Right hindlimb (tissue), 1 donor: ENCODE measurements at regions not wholly inside any gene's neighbourhood (a gene's known extent, or its start where the extent isn't known, plus 50 kb on each side); places are given as distances from the start of the nearest gene placed in this dataset.

Source experiments
- DNase-seq: peaks from one replicate; pipeline ENCODE4 v3.0.0-alpha.2; 2018

DNA sequence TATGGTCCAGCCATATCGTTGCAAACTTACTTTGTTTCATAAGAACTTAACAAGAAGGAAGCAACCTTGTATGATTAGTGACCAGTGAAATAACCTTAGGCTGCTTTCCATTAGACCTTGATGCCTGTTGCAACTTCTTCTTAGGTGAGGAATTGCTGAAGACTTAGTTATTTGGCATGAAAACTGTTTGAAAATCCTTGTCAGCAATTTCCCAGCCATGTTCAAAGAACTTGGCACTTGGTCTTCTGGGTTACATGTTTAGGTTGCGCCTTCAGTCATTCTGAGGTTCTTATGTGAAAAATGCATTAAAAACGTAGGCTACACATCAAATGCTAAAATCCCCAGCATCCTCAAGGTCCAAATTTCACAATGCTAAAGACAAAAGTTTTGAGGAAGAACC, 232.0 kb upstream of the CEP162 start:
- no peak for DNase-seq

GRCh38 chr6:84458271-84458670, 230.8 kb upstream of the CEP162 start:
- no peak for DNase-seq

DNA sequence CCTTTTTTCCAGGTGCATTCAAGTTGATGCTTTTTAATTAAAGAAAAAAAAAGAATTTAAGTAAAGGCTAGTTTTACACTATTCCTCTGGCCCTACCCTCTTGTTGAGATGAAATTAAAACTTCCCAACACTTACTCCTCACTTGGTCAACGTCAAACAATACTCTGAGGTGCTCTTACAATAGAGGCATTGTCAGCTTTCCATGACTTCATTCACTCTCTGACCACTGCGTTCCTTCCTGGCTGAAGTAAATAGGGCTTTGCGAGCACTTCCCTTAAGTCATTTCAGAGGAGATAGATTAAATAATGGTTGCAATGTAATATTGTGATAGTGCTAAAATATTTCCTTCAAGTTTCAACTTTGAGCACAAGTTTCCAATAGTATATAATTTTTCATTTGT, 229.8 kb upstream of the CEP162 start:
- DNase-seq = no peak

DNA sequence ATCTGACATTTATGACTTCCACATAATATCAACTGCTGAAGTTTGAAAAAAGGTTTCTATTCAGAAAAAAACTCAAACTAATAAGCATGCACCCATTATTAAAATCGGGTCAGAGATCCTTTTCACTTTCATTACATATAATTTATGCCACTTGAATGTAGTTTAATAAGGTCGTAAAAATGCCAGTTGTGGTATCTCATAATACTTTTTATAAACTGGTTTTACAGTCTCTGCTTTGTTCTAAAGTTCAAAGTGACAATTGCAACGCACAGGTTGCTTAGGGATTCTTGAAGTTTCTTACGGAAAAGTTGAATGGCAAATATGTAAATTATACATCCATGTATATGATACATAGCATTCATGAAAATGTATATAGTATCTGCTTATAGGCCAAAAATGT, 229.4 kb upstream of the CEP162 start:
- no peak for DNase-seq

- no peak for DNase-seq
These were observed 228.1 kb upstream of the CEP162 start for GRCh38 chr6:84455511-84456029.

DNA sequence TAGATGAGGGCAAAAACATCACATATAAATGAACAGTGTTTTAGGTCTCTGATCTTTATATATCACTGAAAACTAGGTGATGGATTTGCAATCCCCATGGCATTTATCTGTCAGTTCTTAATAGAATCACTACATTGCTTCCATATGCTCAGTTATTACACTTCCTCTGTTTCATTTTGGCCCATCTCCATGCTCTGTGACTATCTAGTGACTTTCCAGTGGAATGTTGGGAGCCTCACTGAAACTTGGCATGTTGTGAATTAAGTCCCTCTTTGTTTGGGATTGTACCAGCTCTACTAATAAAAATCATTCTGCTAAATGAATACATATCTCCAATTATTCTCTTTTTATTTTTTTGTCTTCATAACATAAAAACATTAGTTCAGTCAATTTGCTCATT, 226.1 kb upstream of the CEP162 start:
- no peak for DNase-seq

DNA sequence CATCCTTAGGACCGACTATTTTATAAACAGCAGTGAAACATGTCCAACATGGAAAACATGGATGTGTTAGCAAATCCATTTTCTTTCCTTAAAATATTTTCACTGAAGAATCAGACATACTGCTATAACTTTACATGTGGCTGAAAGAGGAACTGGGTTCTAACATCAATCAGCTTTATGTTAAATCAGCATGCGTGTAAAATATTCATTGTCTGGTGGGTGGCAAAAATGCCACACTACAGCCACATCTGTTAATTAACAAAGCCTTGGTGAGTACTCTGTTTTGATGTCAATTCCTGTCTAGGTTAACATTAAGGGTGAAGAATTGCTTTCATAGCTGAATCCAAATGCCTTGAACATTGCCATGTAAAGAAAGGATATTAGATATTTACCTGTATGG, 222.6 kb upstream of the CEP162 start:
- no peak for DNase-seq

DNA sequence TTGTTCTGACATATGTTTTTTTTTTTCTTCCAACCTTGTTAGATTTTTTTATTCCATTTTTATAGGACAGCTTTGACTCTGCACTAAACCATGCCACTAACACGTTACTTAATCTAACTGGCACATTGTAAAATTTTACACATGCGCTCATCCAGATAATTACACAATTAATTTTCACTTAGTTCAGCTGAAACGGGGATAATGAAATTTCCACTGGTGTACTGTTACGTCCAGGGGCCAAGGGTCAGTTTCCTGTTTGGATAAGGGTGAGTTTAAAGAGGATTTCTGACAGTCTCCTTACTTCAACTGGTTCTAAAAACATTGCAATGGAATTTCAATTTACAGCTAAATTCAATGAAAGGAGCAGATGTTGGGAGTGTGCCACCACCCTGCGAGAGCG, 221.8 kb upstream of the CEP162 start:
- DNase-seq = no peak

- DNase-seq = no peak
These were observed 220.9 kb upstream of the CEP162 start for GRCh38 chr6:84448331-84448730.

DNA sequence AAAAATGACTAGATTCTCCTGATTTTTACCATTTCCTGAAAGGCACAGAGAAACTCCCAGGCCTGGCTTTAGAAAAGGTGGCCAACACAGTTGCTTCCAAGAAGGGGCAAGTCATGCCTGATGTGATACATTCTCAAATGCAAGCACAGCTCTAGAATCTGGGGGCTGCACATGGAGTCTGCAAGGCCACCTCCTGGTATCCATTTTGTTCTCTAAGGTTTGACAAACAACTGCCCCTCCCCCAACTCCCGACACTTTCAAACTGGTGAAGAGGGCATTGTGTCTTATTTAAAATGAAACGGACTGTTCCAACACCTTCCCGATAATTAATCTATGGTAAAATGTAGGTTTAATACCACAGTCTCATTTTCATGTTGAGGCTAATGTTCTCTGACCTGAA, 220.2 kb upstream of the CEP162 start:
- DNase-seq = no peak

DNA sequence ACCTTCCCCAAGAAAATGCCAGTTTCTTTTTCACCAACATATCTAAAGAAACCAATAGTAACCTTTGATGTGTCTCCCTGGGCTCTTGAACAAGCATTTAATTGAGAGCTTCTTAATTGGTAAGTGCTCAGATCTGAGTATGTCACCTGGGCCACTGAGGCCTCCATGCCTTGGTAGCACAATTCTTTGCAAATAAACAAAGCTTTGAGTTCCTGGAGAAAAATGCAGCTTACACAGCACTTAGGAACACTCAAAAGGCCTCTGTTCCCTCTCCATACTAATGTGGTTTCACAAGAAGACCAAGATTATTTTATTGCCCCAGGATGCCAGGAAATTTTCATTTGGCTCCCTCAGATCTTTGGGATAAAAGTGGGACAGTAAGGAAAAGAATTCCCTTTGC, 217.6 kb upstream of the CEP162 start:
- no peak for DNase-seq

DNA sequence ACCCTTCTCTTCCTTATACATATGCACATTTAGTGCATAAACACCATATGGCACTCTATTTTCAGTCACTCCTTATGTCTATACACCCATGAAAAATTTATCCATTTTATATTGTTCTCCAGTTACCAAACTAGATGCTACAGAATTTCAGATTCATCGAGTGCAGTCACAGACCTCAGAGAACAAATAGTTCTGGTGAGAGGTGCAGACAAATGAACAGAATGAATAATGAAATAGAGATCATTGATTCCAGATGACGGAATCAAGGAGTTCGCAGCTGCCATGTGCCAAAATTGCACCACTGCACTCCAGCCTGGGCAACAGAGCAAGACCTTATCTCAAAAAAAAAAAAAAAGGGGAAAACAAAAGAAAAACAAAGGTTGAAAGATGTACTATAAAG, 214.8 kb upstream of the CEP162 start:
- no peak for DNase-seq

GRCh38 chr6:84441456-84441855, 214.0 kb upstream of the CEP162 start:
- no peak for DNase-seq

DNA sequence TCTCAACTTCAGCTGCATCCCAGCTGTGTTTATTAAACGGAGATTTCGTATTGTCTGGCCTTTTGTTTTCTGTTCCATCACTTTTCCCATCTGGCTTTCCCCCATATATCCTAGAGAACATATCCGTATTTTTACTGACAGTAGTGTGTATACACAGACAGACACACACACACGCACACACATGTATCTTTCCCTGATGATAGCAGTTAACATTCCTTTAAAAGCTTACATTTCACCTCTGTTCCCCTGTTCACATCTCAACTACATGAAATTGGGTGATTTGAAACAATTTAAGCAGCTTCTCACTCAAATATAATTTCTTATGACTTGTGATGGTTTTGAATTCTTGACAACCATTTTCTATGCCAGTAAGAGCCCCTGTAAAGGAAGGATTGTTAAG, 207.1 kb upstream of the CEP162 start:
- no peak for DNase-seq

DNA sequence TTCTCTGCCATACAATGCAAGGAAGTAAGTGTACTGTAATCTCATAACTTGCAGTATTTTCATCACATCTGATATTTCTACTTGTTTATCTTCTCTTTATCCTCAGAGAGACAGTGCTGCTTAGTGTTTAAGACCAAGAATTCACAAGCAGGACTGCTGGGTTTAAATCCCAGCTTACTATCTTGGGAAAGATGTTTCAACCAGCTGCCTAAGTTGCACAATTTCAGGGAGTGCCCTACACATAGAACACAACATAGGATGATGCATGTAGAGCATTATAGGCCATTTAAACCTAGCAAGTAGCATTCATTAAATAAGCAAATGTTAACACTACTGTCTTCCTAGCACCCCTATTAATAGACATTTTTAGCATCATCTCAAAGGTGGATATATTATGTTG, 205.2 kb upstream of the CEP162 start:
- DNase-seq = no peak

DNA sequence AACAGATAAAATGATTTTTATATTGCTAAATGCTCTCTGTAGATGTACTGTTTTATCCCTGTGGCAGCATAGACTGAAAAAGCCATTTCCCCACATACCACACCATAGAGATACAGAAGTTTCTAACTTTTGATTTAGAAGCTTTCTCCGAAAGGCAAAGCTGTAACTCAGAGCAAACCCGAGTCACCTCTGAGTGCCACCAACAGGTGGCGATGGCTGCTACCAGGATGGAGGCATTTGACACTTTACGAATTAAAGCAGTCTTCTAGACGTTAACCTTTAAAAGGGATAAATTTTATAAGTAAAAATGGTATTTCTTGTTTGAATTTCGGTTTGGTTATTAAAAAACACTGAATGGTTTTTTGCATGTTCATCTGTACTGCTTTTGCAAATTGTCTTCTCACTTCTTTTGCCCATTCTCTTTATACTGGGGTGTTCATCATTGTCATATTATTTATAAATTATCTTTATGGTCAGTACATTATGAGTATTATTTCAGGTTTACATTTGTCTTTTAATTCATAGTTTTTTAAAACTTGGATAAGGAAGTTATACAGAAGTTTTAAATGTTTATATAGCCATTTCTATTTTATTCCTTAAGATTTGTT, 201.0 kb upstream of the CEP162 start:
- peak; percentile 78 for DNase-seq

DNA sequence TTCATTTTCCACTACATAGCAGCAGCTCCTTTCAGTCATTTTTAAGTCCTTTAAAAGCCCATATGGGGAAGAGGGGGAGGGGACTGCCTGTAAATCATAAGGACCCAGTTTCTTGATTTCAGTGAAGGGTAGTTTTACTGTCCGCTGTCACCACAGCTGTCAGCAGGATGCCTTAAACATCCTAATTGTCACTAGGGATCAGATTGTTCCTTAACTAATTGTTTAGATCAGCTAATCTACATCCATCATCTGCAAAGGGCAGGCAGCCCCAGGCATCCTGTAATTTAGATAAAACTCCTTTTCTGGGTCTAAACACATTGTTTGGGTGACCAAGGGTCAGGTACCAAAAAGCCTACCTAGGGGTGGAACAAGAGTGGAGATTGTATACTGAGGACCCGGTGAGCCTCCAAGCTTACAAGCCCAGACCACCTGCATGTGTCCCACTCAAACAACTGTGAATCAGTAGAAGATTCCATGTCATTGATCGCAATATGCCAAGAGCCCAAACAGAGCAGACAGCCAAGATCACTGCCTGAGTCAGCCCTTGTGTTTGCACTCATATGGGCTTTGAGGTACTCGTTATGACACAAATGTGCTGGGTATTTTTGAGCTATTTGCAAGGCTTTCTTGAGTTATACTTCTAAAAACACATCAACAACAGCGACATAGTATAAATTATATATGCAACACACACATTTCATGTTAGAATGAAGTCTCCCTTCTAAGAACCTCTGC, 198.7 kb upstream of the CEP162 start:
- no peak for DNase-seq

DNA sequence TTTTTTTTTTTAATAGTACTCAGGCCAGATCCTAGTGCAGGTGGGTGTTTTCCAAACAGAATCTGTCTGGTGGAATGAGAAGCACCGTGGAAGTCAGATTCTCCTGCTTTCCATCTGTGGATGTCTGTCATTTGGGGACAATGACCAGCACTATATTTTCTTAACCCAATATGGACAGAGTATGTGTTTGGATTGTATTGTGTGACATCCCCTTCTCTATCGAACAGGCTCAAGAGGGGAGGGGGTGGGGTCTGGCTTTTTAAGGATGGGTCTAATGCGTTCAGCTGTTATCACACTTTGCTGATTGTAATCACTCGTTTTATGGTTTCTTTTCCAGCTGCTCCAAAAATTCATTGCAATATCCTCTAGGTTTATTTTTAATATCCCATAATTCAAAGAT, 197.5 kb upstream of the CEP162 start:
- DNase-seq = no peak

DNA sequence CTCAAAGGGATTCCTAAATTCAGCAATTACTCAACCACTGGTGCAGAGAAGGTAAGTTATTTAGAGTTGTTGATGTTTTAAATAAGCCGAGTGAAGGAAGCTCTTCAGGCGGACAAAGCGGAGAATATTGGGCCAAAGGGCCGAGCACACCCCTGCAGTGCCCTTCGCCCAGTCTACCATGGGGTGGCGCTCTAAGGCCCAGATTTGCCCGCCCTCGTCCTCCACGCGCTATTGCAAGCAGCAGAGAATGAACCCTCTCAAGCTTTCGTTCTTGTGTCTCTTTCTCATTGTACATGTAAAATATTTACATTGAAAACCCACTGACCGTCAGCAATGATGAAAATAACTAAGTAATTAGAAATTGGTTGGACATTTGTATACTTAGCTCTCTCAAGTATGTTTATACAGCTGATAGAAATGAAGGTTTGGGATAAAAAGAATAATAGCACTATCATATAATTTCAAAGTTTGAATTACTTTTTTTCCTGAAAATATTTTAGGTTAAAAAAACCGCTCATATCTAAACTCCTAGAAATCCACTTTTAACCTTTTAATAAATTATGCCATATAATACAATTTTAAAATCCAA, 195.0 kb upstream of the CEP162 start:
- DNase-seq = peak; percentile 85

- no peak for DNase-seq
These were observed 193.6 kb upstream of the CEP162 start for GRCh38 chr6:84421031-84421430.

DNA sequence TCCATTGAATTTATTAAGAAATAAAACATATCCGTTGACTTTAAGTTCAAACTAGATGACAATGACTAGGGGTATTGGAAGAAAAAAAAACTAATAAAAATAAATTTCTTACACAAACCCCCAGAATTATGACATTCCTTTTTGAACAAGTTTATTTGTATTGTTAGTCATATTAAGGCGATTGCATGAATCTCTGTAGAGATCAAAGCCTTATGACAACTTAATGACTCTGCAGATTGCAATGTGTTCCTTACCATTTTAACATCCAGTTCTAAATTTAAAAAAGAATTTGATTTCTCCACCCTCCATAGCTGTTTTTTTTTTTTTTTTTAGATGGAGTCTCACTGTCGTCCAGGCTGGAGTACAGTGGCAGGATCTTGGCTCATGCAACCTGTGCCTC, 189.8 kb upstream of the CEP162 start:
- DNase-seq = no peak

- no peak for DNase-seq
These were observed 188.7 kb upstream of the CEP162 start for GRCh38 chr6:84416043-84416657.

- DNase-seq = no peak
These were observed 188.1 kb upstream of the CEP162 start for GRCh38 chr6:84415517-84415916.

GRCh38 chr6:84415068-84415467, 187.6 kb upstream of the CEP162 start:
- no peak for DNase-seq
